ENCODE measurements at regions not wholly inside any gene's neighbourhood (a gene's known extent, or its start where the extent isn't known, plus 50 kb on each side); places are given as distances from the start of the nearest gene placed in this dataset.
A peak's percentile ranks its signal among the peaks of the same experiment; 100 is the strongest.
"Not testable (repeated sequence)": the region's sequence is repeated elsewhere in the genome, so short reads cannot be mapped to it uniquely, and the experiment has no call there.

- no peak for DNase-seq (ENCODE audit: low spot score)
Measured at GRCh38 chr16:87156195-87156594, 161.0 kb downstream of the C16orf95 start.

- DNase-seq (ENCODE audit: low spot score) = peak; percentile 12
Measured at GRCh38 chr16:87160234-87160636, 157.0 kb downstream of the C16orf95 start.

GRCh38 chr16:87160701-87161337, 156.4 kb downstream of the C16orf95 start:
- no peak for DNase-seq (ENCODE audit: low spot score)

GRCh38 chr16:87161410-87161809, 155.8 kb downstream of the C16orf95 start:
- DNase-seq (ENCODE audit: low spot score) = not testable (repeated sequence)

- no peak for DNase-seq (ENCODE audit: low spot score)
Measured at GRCh38 chr16:87161822-87162676, 155.1 kb downstream of the C16orf95 start.

- not testable (repeated sequence) for DNase-seq (ENCODE audit: low spot score)
Measured at GRCh38 chr16:87162799-87163198, 154.4 kb downstream of the C16orf95 start.

- DNase-seq (ENCODE audit: low spot score) = no peak
Measured at GRCh38 chr16:87163637-87164036, 153.6 kb downstream of the C16orf95 start.

- DNase-seq (ENCODE audit: low spot score) = no peak
Measured at GRCh38 chr16:87165151-87165550, 152.0 kb downstream of the C16orf95 start.

GRCh38 chr16:87165885-87166284, 151.3 kb downstream of the C16orf95 start:
- DNase-seq (ENCODE audit: low spot score) = no peak

GRCh38 chr16:87166321-87166720, 150.9 kb downstream of the C16orf95 start:
- DNase-seq (ENCODE audit: low spot score) = no peak

- no peak for DNase-seq (ENCODE audit: low spot score)
Measured at GRCh38 chr16:87166934-87167333, 150.3 kb downstream of the C16orf95 start.

- DNase-seq (ENCODE audit: low spot score) = no peak
Measured at GRCh38 chr16:87169509-87169995, 147.6 kb downstream of the C16orf95 start.

GRCh38 chr16:87170310-87170709, 146.9 kb downstream of the C16orf95 start:
- no peak for DNase-seq (ENCODE audit: low spot score)

- no peak for DNase-seq (ENCODE audit: low spot score)
Measured at GRCh38 chr16:87171723-87172122, 145.5 kb downstream of the C16orf95 start.

GRCh38 chr16:87172632-87173031, 144.6 kb downstream of the C16orf95 start:
- DNase-seq (ENCODE audit: low spot score) = no peak

- DNase-seq (ENCODE audit: low spot score) = peak; percentile 13
Measured at GRCh38 chr16:87173294-87173893, 143.8 kb downstream of the C16orf95 start.

GRCh38 chr16:87174061-87174460, 143.1 kb downstream of the C16orf95 start:
- no peak for DNase-seq (ENCODE audit: low spot score)

- DNase-seq (ENCODE audit: low spot score) = no peak
Measured at GRCh38 chr16:87176735-87177134, 140.5 kb downstream of the C16orf95 start.

GRCh38 chr16:87177673-87178072, 139.5 kb downstream of the C16orf95 start:
- no peak for DNase-seq (ENCODE audit: low spot score)

- peak; percentile 44 for DNase-seq (ENCODE audit: low spot score)
Measured at GRCh38 chr16:87178177-87178863, 138.9 kb downstream of the C16orf95 start.

GRCh38 chr16:87178977-87179376, 138.2 kb downstream of the C16orf95 start:
- DNase-seq (ENCODE audit: low spot score) = no peak

GRCh38 chr16:87180069-87180468, 137.1 kb downstream of the C16orf95 start:
- DNase-seq (ENCODE audit: low spot score) = no peak
